GM21619 (cell line): ENCODE measurements at regions not wholly inside any gene's neighbourhood (a gene's known extent, or its start where the extent isn't known, plus 50 kb on each side); places are given as distances from the start of the nearest gene placed in this dataset.
"Not testable (repeated sequence)": the region's sequence is repeated elsewhere in the genome, so short reads cannot be mapped to it uniquely, and the experiment has no call there.

ENCODE experiments used
- ATAC-seq: cut with Tn5 transposase; IDR thresholded peaks from one replicate; pipeline ENCODE4 v1.9.1; 2021; ENCODE audit not compliant: unreplicated experiment

DNA sequence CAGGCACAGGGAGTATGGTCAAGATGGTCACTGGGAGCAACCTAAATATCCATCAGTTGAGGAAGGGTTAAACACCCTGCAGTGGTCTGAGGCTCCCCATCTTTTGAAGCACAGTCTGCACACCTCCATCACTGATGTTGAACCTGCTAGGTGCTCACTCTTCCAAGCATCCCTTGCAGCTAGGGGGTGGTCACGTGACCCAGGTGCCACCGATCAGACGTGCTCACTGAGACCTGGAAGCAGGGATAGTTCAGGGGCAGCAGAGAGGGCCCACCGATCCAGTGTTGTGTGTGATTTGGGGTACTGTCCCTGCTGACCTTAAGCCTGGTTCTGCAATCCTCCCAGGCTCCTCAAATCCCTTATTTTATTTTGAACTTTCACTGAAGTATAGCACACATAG lies 134.6 kb downstream of the CEBPB start:
- no peak for ATAC-seq

DNA sequence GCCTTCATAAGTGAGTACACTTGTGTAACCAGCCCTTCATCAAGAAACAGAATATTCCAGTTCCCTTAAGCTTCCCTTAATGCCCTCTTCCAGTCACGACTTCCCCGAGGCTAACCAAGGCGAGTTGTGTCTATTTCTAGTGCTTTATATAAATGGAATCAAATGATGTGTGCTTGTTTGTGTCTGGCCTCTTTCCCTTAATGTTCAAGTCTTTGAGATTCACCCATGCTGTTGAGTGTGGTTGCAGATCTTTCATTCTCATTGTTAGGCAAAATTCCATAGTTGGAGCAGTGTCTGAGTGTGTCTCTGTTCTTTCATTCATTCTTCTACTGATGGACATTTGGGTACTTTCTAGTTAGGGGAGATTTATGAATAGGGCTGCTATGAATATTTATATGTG lies 135.0 kb downstream of the CEBPB start:
- no peak for ATAC-seq

- no peak for ATAC-seq
These were observed 137.0 kb downstream of the CEBPB start for GRCh38 chr20:50327666-50328065.

- no peak for ATAC-seq
These were observed 137.8 kb downstream of the CEBPB start for GRCh38 chr20:50328222-50328979.

- ATAC-seq, result no peak
These were observed 138.6 kb downstream of the CEBPB start for GRCh38 chr20:50328996-50329898.

- no peak for ATAC-seq
These were observed 139.4 kb downstream of the CEBPB start for GRCh38 chr20:50329981-50330503.

DNA sequence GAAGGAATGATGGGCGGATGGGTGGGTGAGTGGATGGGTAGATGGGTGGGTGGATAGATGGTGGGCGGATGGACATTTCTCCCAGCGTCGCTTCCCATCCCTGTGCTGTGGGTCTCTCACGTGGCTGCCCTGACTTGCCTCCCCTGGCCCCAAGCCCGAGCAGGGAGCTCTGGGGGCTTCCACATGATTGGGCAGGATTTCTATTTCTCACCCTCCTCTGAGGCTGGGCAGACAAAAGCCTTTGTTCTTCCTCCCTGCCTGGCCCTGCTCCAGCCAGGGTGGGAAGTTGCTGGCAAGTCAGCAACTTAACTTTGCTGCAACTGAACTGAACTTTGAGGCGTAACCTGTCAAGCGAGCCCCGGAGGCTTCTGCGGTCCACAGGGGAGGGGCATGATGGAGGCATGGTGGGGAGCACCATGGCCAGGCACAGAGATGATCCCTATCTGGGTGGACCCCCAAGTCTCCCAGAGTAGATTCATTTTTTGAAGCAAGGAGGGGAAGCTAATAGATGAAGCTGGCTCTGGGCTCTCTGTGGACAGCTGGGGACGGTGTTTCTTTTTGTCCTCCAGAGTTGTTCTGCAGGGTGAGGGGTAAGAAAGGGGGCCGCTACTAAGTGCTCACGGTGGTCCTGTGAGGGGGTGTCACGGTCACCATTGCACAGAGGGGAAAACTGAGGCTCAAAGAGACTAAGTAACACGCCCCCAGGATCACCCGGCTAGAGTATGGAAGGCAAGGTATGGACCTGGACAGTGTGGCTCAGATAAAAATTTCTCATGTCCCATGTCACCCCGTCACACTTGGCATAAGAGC lies 140.1 kb downstream of the CEBPB start:
- ATAC-seq, result no peak

GRCh38 chr20:50331469-50332363 lies 141.1 kb downstream of the CEBPB start:
- ATAC-seq, result no peak

- no peak for ATAC-seq
These were observed 141.9 kb downstream of the CEBPB start for GRCh38 chr20:50332491-50332980.

- no peak for ATAC-seq
These were observed 142.6 kb downstream of the CEBPB start for GRCh38 chr20:50333131-50333670.

DNA sequence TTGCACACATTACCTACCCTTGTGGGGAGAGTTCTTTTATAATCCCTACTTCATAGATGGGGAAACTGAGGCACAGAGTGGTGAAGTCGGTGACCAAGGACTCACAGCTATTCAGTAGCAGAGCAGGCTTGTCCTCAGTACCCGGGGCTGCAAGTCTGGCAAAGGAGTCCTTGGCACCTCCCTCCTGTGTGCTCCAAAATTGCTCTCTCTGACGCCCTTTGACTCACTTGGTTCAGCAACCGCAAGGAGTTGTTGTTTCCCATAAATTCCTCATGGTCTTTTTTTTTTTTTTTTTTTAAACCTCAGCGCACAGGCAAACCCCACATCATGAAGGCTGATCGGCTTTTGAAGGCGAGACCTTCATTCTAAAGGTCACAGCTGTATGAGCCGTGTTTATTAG lies 143.2 kb downstream of the CEBPB start:
- ATAC-seq, result no peak

GRCh38 chr20:50334512-50334911 lies 143.9 kb downstream of the CEBPB start:
- not testable (repeated sequence) for ATAC-seq

DNA sequence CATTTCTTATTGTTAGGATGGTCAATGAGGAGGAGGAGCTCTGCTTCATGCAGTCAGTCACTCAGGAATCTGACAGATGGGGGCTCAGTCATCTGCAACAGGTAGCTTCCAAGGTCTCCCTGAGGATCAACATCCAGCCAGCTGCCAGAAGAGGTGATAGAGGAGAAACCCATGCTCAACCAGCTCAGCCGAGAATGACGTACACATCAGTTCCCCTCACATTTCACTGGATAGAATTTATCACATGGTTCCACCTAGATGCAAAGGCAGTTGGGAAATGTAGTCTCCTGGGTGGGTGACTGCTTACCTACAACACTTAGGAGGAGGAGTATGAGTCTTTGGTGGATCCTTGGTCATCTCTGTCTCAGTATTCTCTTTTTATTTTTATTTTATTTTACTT lies 144.5 kb downstream of the CEBPB start:
- no peak for ATAC-seq

GRCh38 chr20:50335866-50336265 lies 145.2 kb downstream of the CEBPB start:
- ATAC-seq, result no peak

DNA sequence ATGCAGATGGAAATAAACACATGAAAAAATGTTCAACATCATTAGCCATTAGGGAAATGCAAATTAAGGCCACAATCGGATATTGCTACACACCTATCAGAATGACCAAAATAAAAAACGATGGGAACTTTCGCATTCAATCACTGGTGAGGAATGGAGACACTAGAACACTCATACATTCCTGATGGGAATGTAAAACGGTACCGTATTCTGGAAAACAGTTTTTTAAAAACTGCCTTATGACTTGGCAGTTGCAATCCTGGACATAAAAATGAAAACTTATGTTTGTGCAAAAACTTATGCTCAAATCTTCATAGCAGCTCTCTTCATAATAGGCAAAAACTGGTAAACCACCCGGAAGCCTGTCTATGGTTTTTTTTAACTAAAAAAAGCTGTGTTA lies 146.0 kb downstream of the CEBPB start:
- no peak for ATAC-seq

GRCh38 chr20:50337521-50338466 lies 147.2 kb downstream of the CEBPB start:
- ATAC-seq, result no peak

DNA sequence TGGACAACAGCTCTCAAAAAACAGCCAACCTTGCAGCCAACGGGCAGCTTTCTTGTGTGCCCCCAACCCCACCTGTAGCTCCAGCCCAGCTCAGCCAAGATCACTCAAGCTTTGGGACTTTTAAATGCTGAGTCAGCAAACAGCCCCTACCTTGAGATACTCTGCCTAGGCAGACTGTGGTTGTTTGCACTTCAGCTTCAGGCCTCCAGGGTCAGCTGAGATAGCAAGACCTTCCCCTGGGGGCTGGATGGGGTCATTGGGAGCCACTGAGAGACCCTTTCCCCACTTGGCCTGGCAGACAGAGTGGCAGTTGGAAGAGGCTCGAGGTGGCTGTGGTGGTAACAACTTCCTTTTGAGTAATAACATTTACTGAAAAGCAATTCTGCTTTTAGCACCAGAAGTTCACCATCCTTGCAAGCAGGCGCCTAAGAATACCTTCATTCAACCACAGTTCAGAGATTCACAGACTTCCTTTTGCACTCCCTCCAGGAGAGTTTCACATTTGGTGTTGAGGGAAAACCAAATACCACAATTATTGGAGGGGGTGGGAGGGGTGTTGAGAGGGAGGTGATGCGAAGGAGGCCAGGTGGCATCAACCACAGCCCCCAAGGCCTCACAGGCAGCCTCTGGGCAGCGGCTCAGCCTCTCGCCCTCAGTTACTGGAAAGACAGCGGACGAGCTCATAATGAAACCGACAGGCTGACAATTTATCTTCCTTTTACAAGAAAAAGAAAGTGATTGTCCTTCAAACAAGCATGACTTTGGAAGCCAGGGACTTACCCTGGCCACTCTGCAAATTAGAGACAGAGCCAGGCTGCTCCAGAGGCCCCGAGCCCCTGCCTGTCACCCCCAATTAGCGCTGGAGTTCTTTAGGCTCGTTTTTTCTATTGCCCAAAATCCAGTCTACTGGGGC lies 148.1 kb downstream of the CEBPB start:
- peak; percentile 59 for ATAC-seq
